Activated CD4-positive, alpha-beta T cell treated with anti-CD3 and anti-CD28 coated beads for 48 hours (primary cell): ENCODE measurements at regions not wholly inside any gene's neighbourhood (a gene's known extent, or its start where the extent isn't known, plus 50 kb on each side); places are given as distances from the start of the nearest gene placed in this dataset.
"Not testable (repeated sequence)": the region's sequence is repeated elsewhere in the genome, so short reads cannot be mapped to it uniquely, and the experiment has no call there.

Experiments used
- DNase-seq: peaks from one replicate; pipeline ENCODE4 v3.0.0-alpha.2; 2020

DNA sequence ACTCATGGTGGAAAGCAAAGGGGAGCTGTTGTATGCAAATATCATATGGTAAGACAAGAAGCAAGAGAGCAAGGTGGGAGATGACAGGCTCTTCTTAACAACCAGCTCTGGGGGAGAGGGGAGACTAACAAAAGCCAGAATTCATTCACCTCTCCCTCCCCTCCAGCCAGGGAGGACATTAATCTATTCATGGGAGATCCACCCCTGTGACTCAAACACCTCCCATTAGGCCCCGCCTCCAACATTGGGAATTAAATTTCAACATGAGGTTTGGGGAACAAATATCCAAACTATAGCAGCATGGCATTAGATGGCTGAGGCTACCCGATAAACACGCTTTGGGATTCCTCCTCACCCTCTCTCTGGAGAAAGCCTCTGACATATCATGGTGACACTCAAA is 210.6 kb downstream of the RHOU start:
- DNase-seq: no peak

DNA sequence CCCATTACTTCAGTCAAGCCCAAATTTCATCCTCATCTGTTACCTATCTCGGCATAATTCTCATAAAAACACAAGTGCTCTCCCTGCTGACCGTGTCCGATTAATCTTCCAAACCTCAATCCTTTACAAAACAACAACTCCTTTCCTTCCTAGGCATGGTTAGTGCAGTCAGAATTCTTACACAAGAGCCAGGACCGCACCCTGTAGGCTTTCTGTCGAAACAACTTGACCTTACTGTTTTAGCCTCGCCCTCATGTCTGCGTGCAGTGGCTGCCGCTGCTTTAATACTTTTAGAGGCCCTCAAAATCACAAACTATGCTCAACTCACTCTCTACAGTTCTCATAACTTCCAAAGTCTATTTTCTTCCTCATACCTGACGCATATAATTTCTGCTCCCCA is 214.3 kb downstream of the RHOU start:
- not testable (repeated sequence) for DNase-seq

DNA sequence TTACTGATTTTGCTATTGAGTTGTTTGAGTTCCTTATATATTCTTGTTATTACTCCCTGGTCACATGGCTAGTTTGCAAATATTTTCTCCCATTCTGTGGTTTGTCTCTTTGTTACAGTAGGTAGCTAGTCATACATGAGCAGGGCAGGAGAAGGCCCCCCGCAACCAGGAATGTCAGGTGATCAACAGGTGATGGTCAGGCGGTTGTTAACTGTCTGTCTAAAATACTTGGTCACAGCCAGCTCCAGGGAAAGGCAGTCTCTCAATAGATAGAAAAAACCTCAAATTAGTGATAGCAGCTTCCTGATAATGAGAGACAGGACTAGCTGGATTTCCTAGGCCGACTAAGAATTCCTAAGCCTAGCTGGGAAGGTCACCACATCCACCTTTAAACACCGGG is 217.9 kb downstream of the RHOU start:
- DNase-seq: no peak

DNA sequence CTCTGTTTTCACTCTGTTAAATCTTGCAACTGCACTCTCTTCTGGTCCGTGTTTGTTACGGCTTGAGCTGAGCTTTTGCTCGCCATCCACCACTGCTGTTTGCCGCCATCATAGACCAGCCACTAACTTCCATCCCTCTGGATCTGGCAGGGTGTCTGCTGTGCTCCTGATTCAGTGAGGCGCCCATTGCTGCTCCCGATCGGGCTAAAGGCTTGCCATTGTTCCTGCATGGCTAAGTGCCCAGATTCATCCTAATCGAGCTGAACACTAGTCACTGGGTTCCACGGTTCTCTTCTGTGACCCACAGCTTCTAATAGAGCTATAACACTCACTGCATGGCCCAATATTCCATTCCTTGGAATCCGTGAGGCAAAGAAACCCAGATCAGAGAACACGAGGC is 218.5 kb downstream of the RHOU start:
- not testable (repeated sequence) for DNase-seq

DNA sequence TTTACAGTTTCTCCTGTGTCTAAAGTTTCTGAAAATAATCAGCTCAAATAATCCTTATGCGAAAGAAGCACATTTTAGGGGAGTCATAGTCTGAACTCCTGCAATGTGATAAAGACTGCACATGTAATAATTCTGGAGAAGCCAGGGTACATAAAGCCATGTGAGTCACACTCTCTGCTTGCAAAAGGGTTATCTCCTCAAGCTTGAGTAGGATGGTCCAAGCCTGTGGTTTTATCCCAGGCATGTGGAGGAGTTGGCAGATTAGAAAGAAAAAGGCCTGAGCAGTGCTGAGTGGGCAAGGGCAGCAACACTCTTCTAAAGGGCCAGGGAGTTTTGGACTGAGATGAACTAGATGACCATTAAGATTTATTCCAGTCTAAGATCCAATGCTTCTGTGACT is 220.4 kb downstream of the RHOU start:
- no peak for DNase-seq

DNA sequence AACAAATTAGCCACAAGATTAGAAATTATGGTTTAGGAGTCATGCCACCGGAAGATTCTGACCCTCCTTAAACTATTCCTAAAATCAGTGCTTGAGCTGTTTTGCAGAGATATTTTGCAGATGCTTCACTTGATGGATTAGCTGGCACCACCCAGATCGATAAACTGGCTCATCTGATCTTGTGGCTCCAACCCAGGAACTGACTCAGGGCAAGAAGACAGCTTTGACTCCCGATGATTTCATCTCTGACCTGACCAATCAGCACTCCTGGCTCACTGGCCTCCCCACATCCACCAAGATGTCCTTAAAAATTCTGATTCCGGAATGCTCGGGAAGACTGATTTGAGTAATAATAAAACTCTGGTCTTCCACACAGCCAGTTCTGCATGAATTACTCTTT is 221.6 kb downstream of the RHOU start:
- DNase-seq: no peak

DNA sequence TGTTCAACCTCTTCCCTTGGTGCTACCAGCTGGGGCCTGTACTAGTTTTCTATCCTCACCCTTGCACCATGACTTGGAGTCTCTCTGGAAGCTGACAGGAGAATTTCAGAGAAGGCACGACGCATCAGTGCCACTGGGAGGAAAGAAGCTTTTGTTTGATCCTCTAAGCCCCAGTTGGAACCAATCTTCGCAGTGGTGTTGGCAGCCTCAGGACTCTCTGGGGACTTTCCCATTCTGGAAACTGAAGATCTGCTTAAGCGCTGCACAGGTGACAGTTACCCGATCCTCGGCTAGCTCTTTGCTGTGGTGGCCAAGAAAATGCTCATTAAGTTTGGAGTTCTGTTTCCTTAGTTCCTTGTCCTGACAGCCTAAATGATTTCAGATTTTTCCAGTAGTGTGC is 222.3 kb downstream of the RHOU start:
- no peak for DNase-seq

DNA sequence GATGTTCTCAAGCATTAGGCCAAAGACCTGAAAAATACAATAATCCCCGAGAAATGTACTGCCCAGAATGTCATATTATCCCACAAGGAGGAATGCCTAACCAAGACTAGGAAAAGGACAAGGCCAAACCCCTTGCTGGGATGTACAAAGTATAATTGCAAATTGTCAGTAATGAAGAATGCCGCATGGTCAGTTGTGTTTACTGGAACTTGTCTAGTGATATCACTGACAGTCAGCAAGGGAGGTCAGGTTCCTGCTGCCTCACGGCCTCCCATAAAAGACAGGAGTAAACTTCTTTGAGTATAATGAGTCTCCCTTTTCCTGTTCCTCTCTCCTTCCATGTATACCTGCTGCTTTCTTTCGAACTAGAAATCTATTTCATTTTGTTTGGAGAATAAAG is 222.8 kb downstream of the RHOU start:
- no peak for DNase-seq

DNA sequence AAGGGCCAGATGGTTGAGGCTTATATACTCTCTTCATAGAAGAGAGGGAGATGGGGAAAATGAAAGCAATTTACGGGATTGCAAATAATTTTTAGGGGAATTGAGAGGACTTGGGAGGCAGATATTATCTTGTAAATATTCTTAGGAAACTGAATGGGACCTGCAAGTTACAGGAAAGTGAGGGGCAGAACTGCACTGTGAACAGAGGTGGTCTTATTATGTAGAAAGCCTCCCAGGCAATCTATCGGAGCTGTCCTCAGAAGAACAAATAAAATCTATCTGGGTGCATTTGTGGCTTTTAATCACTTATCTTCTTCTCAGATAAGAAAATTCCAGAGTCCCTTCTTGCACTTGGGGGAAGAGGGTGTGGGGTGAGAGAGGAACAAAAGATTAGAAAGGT is 223.5 kb downstream of the RHOU start:
- no peak for DNase-seq

DNA sequence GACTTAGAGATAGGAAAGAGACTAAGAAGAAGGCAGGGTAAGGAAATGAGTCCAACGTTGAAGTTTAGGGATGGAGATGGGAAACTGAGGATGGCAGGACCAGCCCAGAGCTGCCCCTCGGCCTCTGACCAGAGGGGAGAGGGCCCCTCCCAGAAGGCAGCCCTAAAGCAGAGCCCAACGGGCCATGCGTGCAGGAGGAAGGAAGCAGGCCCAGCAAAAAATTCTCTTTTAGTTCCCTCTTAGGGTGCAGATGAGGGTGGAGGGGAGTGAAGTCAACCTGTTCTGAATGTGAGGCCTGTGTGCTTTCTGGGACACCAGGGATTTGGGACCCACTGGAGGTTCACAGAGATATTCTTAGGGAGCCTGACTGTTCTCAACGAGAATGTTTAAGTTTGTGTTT is 225.4 kb downstream of the RHOU start:
- no peak for DNase-seq

DNA sequence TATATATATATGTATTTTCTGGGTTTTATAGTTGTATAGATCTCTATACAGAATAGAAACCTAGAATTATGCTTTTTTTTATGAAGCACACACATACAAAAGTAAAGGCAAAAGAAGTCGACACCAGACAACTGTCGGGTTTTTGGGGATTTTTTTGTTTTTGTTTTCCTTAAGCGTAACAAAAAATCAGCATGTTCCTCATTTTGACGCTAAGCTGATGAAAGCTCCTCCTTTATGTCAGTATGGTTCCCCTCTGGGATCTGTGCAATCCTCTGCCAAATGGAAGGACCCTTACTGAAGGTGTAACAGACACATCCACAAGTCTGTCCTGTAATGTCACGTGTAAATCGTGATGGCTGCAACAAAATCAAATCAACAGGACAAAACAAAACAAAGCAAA is 226.2 kb downstream of the RHOU start:
- no peak for DNase-seq

DNA sequence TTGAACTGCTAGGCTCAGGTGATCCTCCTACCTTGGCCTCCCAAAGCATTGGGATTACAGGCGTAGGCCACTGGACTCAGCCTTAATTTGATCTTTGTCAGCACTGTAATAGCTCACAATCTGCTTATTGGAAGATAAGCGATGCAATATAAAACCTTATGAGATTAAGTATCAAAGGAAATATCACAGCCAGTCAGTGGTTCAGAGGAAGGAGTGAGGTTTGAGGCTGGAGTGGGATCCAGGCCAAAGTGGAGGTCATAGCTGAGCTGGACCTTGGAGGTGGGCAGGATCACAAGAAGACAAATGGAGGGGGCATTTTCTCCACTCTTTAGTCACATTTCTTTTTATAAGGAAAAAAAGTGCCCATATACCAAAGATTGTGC is 228.5 kb downstream of the RHOU start:
- no peak for DNase-seq

DNA sequence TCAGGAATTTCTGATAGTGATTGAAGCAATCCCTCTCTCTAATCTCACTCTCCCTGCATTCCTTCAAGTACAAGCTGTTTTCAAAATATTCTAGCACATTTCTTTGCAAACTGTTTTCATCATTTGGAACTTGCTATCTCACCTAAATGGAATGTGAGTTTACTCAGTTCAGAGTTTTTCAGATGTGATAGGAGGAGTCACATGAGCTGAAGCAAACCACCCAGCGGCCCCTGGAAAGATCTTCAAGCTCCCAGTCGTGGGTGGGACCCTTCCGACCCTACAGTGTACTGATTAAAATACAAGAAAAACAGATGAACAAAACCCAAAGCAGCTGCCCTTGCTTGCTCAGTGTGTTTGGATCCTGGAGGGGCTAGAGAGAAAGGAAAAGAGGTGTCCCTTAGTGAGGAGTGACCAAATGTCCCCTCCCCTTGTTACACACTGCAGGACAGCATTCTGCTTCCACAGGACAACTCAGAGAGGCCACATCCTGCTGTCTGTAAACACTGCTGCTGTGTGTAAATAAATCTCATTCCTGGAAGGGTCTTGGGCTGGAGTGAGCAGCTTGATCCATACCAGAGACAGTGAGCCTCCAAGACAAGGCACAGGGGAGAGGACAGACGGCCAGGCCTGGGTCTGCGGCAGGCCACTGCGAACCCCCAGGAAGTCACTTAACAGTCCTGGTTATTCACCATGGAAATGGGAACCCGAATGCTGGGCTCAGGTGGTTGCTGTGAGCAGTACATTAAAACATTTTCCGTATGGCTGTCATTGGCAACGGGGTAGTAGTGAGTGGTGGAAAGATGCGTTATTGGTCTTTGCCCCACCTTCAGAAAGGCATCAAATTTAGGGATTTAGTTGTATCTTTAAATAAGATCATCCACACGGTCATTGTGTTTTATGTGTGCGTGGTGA is 229.2 kb downstream of the RHOU start:
- no peak for DNase-seq

DNA sequence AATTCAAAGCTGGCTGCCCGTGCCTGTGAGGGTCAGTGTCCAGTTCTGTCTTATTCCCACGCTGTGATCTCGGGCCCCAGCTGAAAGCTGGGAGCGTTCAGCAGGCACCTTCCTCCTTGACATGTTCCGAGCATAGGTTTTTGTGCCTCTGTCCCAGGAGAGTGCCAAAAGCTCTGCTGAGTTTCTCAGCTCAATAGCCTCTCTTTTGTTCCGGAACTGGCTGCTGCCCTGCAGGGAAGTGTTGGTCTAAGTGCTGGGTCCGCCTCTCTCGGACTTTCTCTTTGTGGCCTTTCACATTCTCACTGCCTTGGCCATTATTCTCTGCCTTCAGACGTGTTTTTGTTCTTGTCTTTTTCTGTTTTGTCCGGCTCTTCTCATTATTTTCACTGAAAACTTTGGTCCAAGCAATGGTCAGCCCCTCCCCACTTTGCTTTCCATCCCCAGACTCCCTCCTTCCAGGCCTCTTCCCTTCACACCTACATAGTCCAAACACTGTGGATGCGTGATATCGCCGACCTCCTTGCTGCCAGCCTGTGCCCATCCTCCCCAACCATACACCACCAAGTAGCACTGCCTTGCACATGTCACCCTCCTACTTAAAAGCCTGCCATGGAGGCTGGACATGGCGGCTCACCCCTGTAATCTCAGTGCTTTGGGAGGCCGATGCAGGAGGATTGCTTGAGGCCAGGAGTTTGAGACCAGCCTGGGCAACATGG is 233.8 kb downstream of the RHOU start:
- no peak for DNase-seq

DNA sequence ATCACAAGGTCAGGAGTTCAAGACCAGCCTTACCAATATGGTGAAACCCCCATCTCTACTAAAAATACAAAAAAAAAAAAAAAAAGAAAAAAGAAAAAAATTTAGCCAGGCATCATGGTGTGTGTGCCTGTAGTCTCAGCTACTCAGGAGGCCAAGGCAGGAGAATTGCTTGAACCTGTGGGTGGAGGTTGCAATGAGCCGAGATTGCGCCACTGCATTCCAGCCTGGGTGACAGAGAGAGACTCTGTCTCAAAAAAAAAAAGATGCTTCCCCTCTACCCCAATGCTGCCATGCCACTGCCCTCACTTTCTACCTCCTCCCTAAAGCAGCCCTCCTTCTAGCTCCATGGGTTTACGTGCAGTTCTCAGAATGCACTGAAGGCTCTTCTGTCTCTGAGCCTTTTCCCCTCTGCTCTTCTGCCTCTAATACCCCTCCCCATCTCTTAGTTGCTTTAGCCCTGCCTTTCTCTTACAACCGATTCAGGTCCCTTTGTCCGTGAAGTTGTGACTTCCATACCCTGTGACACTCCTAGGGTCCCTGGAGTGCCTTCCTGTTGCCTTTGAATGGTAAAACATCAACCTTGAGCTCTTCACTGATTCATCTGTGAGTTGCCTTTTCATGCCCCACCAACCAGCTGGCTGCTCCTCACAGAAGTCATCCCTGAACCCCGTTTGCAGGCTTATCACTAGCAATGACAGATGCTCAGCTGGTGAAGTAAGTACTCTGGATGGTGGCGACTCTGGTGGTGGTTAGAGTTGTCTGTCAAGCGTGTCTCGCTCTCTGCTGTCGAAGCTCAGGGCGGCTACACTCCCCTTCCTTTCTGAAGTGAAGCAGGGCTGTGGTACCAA is 234.9 kb downstream of the RHOU start:
- DNase-seq: no peak

DNA sequence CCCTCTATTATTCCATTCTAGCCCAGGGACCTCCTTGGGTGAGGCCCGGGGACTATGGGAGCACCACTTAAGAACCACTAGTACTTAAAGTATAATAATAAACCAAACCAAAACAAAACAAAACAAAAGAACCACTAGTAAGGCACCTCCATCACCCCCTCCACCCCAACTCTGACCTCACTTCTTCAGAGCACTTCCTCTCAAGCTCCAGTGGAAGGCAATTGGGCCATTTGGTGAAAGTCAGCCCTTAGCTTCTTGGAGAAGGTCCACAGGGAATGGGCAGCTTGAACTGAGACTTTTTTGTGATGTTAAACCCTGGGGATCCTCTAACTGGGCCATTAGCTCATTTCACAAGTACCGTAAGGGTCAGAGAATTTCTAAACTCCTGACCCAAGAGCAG is 237.3 kb downstream of the RHOU start:
- no peak for DNase-seq

DNA sequence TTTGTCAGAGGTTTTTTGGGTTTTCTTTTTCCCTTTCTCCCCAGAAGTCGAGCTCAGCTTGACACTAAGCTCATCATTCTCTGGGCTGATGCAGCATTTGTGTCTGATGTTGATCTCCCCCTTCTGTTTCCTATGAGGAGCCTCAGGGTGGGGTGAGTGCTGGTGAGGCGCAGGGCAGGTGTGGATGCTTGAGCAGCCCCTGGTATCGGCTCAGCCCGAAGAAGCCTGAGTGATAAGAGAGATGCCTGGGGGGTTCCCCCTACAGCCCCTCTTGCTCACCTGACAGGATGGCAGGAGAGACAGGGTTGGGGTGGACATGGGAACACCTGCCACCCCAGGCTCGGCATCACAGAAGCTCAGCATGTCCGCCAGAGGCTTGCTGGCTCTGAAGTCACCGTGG is 239.0 kb downstream of the RHOU start:
- no peak for DNase-seq

DNA sequence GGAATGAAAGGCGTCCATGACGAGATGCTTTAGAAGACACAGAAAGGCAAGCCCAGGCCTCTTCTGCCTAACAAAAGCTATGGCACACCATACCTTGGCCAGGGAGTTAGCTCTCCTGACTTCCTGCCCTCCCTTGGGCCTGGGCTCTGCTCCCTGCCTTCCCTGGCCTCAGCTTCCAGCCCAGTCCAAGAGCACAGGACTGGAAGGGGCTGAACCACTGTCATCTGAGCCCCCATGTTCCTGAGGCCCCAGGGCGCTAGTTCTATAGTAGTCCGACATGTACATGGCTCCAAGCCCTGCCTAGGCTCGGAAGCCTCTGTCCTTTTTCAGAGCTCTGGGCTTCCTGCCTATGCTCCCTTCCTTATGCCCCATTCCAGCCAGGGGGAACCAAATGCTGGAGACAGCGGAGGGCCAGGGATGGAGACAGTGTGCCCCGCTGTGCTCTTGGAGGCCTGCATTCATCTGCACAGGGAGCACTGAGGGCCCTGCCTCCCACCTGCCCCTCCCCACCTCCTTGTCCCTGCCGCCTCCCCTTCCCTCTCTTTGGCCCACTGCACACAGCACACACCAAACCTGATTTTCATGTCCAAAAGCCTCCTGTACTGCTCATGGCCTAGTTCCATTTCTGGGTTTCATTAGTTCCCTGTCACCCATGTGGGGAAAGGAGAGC is 240.1 kb downstream of the RHOU start:
- DNase-seq: no peak

DNA sequence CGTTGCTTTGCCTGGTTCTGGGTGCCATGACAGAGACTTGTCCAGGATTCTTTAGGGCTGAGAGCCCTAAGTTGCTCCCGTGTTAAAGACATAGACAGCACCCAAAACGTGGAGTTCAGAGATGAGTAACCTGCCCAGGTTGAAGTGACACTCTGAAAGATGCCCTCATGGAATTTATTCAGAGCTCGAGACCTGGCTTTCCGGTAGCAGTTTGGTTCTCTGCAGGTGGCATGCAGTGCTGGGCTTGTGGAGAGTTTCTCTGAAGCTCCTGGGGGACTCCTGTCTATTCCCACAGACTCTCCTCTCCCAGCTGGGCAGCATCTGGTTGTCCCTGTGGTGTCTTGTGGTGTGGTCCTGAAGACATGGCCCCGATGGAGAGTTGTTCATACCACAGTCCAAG is 241.0 kb downstream of the RHOU start:
- no peak for DNase-seq

DNA sequence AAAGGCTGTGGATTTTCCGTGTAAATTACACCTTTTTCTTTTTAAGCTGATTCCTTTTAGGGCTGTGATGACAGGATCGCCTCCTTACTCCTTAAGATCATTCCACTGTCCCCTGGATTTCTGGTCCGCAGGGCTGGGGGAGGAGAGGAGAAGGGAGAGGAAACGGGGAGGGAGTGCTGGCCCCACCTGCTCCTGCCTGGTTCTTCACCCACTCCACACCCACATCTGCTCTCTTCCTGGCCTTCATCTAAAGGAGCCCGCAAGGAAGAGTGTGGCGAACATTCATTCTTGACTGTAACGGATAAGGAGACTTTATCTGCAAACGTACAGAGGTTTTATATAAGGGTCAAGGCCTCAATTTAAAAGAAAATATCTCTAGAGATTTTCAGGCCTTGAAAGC is 242.0 kb downstream of the RHOU start:
- no peak for DNase-seq

DNA sequence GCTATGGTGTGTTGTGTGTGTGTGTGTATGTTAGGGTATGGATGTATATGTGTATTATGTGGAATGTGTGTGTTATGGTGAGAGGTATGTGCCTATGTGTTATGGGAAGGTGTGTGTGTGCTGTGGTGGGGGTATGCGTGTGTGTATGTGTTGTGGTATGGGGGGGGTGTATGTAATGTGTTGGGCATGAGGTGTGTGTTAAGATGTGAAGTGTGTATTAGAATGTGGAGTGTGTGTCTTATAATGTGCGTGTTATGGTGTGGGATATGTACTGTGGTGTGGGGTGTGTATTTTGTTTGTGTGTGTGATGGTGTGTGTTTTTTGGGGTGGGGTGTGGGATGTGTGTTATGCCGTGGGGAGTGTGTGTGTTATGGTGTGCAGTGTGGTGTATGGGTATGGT is 242.5 kb downstream of the RHOU start:
- DNase-seq: no peak

DNA sequence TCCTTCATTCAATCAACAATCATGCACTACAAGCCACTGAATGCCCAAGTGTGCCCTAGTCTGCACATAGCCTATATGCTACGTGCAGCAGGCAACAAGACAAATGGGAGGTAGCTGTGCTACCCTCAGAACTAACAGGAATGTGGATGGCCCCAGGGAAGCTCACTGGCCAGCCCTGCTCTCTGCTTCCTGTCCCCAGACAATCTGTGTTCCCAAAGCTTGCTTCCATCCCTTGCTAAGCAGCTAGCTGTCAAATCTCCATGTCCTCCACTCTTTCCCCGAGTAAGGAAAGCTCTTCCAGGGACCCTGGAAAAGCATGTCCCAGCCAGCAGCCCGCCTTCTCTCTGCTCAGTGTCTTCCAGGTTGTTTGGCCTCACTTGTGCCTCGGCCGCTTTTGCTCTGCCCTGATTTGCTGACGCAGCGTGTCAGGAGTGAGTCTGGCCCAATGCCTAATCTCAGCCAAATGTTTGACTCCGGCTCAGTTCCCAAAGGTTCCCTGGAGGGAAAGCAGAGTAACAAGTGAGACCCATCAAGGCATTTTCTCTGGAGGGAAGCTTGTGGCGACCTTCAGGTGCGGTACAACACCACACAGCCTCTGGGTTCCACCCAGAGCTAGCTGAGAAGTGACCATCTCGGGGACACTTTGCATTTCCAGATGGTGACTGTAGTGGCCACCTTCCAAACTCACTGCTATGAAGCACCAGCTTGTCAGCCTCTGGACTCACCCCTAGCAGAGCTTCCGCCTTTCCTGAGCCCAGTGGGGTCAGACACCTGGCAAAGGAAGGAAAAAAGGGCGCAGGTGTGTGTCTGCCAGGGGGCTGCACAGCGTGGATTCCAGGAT is 243.4 kb downstream of the RHOU start:
- DNase-seq: no peak
